Islet of Langerhans (tissue), 1 donor: ENCODE measurements at regions not wholly inside any gene's neighbourhood (a gene's known extent, or its start where the extent isn't known, plus 50 kb on each side); places are given as distances from the start of the nearest gene placed in this dataset.
"Not testable (repeated sequence)": the region's sequence is repeated elsewhere in the genome, so short reads cannot be mapped to it uniquely, and the experiment has no call there.

Source experiments
- FAIRE-seq: peaks from one replicate; lab custom pipeline; 2011; peaks lifted over from hg19 to GRCh38; lab: Jason Lieb, UNC

DNA sequence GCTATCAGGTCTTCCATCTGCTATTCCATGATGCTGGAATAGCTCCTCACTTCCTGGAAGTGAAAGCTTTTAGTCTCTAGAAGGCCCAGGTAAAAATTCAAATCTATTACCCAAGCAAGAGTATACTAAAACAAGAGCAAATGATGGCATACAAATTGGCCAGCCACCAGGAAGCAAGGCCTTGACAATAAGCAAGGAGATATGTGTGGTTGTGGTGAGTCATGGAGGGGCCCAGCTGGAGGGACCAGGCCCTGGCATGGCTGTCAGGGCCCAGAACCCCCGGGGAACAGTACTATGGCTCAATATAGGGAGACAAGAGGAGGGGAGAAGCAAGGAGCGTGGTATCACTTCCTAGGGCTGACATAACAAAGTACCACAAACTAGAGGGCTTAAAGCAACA lies 358.7 kb downstream of the RRAGC start:
- FAIRE-seq: no peak

DNA sequence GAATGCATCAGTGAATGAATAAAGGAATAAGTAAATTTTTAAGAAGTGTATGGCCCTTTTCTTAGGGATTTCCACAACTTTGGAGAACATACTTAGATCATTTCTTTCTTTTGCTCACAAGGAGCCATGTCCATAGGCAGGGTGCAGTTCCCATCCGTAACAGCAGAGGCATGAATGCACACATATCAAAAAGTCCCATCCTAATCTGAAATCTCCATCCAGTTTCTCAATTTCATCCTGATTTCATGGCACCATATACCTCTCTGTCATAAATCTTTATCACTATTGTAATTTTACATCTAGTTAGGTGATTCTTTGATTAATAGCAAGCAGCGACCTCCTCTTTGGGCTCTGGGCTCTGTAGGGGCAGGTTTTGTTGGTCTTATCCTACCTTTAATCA lies 359.2 kb downstream of the RRAGC start:
- no peak for FAIRE-seq

DNA sequence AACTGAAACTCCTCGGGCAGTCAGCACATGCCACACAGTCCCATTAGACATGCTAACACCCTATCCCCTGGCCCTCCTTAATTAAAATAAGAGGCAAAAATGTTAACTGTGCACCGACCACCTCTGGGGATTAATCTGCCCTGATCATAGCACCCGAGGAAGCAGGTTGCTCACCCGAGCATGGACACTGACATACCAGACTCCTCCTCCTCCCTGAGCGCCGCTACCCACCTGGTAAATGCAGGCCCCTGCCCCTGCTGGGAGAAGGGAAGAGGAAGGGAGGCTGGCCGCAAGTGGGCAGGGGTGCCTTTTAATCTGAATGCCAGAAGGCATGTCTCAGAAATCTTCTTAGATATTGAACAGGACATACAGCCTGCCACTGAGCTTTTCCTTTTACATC lies 360.9 kb downstream of the RRAGC start:
- FAIRE-seq: no peak

DNA sequence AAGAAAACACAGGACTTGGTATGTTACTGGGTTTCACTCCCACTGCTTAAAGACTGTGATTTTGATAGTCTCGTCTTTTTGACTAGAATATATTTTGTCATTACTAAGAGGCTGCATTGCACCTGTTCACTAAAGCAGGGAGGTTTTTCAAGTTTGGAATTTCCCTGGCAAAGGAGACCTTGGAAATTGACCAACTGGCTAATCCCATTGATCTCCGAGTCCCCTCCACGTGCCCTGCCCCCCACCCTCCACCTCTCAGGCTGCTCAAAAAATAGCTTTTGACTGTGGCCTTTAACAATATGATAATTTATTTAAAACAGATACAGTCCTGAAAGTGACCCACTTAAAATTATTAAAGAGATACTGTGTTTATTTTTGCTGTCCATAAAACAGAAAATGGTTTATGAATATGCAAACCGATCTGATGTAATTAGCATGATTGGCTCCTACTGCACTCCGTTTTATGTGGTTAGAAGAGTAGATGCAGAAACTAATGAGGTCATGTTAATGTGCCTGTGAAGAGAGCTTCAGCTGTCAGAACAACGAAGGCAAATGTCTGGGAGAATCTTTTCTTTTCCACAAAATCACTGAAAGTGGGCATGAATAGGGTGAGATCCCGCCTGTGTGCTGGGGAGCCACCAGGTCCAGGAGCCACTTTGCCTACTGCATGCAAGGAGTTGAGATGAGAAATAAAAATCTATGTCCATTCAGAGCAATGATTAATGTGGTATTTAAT lies 361.5 kb downstream of the RRAGC start:
- no peak for FAIRE-seq

DNA sequence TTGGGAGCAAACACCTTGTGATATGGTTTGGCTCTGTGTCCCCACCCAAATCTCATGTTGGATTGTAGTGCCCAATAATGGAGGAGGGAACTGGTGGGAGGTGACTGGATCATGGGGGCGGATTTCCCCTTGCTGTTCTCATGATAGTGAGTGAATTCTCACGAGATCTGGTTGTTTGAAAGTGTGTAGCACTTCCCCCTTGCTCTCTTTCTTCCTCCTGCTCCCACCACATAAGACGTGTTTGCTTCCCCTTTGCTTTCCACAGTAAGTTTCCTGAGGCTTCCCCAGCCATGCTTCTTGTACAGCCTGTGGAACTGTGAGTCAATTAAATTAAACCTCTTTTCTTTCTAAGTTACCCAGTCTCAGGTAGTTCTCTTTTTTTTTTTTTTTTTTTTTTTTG lies 366.3 kb downstream of the RRAGC start:
- FAIRE-seq: not testable (repeated sequence)

DNA sequence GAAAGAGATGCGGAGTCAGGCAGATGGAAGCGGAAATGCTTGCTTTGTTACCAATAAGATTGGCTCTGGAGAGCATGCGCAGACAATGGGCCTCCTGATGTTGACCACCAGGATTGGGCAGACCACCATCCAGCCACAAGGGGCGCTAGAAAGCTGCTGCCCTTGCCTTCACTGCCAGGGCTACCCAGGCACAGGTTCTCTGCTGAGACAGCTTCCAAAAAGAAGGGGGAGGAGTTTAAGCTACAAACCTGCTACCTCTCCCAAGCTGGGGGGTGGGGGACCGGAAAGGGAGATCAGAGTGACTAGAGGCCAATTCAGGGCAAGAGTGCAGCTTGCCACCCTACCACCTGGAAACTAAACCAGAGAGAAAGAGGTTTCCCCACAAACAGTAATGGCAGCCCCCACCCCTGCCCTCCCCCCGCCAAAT lies 369.7 kb downstream of the RRAGC start:
- FAIRE-seq: no peak

DNA sequence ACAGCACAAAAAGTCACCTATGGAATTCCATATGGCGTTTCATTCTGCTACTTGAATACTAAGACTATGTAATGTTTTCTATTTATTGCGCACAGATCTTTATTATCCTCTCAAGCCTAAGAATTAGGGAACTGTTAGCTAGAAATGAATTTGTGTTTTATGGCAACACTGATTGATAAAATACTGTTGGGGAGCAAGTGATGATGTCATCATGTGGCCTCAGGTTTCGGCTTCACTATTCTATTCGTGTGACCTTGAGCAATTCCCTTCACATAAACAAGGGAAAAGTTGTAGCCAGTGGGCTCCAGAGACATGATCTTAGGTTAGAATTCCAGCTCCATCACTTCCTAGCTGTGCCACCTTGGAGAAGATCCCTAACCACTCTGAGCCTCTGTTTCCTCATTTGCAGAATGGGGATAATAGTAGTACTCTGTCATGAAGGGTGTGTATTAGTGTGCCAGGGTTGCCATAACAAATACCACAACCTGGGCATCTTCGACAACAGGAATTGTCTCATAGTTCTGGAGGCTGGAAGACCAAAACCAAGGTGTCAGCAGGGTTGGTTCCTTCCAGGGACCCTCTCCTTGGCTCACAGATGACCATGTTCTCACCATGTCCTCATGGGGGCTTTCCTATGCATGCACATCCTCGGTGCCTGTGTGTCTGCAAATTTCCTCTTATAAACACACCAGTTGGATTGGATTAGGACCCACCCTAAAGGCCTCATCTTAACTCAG lies 371.2 kb downstream of the RRAGC start:
- FAIRE-seq: no peak

DNA sequence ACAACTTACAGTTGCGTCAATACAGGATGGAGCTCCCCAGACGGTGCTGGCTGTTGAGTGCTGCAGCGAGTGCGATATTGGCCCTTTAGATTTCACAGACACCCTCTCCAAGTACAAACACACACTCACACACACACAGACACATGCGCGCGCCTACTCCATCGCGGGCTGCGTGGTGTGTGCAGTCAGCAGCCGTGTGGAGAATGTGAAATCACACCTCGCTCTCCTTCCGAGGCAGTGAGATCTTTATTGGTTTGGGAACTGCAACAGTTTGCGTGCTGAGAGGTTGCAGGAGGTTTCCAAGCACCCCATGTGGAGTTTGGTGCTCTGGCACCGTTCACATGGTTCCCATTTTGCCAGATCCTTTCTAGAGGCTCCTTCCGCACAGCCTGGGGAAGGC lies 372.2 kb downstream of the RRAGC start:
- no peak for FAIRE-seq

DNA sequence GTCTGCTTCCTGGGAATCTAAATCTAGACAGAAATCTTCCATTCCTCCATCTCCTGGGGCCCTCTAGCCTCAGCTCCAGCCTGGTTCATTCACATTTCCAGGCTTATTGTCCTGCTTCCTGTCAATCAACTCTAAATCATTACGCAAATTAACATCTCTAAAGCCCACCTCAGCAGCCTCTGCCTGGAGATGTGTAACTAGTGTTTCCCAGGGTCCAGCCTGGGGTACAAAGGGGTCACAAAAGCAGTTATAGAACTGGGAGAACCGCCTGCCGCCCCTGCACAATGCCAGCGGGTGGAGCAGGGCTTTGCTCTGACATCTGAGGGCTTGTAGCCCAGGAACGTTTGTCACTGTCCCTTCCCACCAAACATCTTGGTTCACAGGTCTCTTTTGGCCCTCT lies 373.5 kb downstream of the RRAGC start:
- no peak for FAIRE-seq

DNA sequence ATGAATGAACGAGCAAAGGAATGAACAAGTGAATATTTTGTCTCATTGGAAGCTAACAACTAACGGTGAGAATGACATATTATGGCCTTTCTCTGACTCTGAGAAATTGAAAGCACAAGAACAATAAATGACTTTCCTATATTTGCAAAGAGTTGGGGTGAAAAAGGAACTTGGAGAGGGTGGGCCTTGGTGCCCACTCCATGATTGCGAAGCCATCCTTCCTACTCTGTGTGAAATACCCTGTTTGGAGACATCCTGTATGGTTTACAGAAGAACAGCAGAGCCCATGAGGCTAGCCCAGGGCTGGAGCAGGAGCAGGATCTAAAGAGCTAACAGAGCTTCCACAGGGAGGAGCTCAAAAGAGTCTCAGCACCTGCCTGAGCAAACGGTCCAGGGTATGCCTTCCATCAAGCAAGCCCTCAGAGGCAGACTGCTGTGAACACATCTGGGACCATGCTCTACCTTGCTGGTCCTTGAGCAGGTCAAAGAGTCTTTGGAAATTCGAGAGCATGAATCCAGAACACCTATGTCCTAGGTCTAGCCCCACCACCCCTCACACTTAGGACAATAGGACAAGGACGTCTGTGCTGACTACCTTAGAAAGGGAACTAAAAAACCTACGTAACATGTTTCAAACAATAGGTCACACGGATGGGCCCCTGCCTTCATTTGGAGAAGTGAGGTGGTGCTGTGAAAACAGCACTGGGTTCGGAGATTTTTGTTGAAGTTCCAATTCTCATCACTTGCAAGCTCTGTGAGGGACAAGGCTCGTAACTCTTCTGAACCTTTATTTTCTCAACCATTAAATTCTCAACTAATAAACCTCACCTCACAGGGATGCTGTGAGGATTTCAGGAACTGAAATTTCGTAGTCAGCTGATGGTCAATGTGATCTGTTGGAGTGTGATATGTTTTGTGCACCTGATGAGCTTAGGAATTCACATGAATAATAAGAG lies 377.4 kb downstream of the RRAGC start:
- FAIRE-seq: no peak

DNA sequence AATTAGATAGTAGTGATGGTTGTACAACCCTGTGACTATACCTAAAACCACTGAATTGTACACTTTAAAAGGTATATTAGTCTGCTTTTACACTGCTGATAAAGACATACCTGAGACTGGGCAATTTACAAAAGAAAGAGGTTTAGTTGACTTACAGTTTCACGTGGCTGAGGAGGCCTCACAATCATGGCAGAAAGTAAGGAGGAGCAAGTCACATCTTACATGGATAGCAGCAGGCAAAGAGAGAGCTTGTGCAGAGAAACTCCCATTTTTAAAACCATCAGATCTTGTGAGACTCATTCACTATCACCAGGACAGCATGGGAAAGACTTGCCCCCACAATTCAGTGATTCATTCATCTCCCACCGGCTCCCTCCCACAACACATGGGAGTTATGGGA lies 379.9 kb downstream of the RRAGC start:
- FAIRE-seq: not testable (repeated sequence)

DNA sequence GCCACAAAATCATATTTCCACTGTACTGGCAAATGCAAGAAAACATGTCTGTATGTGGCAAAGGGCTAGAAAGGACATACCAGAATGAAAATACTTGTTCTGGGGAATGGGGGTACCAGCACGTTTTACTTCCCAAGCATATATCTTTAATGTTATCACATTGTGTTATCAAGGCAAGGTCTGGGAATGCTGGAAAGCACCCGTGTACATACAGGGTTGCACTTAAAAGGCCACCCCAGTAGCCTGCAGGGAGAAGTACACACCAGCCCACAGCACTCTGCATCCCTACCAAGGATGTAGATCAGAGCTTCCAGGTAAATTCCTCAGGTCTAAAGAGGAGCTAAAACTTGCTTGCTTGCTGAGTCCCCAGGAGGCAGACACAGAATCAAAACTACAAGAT lies 381.8 kb downstream of the RRAGC start:
- FAIRE-seq: no peak

DNA sequence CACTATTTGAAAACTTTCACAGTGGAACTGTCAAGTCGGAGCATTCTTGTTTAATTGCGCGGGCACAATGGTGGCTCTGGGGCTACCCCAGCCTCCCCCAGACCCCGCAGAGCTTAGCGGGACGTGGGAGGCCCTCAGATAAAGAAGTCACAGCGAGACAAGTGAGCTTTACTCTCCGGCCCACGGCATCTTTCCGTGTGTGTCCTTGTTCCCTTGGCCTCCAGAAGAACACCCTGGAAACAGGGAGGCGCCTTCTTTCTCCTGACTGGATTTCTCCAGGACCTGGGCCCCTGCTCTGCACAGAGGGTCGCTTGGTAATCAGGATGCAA lies 382.8 kb downstream of the RRAGC start:
- FAIRE-seq: no peak

DNA sequence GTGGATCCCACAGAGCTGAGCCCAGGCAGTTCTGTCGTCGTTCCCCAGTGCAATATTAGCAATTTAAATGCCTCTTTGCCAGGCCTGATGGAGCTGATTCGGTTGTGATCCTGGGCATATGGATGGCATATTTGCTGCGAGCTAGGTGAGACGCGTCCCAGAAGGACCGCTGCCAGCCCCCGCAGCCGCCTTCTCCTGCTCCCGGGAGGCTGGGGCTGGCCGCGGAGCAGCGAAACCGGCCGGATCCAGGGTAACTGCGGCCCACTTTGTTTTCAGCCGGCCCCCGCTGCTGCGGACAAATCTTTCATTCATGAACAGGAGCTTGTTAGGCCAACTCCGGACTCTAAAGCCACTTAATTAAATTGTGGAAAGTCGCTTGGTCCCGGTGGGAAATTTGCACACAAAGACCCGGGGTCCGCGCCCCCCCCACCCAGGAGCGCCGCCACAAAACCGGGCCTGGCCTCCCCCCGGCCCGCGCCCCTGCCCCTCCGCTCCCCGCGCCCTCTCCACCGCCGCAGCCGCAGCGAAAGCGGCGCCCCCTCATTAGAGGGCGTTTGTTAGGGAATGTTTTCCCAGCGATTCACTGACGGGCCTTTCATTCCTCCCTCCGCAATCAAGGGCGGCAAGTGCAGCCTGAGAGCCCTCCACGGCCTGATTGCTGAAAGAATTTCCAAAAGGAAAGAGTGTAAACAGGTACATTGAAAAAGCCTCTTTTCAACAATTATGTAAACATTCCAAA lies 383.3 kb downstream of the RRAGC start:
- FAIRE-seq: no peak

DNA sequence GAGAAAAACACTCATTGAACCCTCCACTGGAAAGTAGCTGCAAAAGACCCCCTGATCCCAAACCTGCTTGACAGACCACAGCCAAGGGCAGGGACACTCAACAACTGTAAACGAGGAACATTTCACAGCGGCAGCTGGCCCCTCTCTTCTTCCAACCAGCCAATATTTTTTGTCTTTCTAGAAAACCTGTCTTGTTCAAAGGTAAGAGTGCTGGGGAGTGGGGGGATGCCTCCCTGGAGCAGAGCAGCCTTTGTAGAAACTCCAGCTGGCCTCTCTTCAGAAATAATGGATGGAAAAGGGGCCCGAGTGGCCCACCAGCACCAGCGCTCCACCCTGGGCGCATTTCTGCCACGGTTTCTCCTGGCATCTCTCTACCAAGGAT lies 384.0 kb downstream of the RRAGC start:
- FAIRE-seq: no peak

DNA sequence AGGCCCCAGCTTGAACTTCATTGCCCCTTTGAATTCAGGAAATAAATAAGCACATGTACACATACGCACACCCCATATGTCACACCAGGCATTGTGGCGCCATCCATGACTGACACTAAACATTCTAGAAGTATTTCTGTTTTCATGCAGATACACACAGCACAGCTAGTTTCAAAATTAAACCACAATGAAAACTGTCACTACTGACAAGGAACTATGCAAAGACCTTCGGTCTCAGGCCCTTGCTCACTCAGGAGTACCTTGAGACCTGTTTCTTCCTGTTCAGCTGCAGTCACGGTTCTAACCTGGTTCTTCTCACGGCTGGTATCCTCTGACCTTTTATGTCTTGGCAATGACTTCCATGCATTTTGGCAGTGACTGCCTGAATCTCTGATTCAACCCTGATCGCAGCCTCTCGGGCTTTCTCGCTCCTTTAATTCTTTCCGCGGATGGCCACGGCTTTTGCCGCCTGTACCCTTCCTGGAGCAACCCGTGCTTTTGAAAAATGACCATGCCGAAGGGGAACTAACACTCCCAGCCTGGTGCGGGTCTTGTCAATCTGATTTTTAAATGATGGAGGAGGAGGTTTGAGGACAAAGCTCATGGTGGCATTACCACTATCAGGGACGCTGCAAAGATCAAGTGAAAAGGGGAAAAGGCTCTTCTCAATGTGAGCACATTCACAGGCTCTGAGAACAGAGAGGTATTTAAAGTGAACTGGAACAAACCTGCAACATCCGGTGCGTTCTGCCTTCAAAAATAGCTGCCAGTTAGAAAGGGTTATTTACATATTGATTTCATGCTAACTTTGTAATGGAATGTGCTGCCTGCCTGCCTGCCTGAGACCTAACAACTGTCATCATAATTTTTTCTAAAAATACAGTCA lies 384.6 kb downstream of the RRAGC start:
- no peak for FAIRE-seq

DNA sequence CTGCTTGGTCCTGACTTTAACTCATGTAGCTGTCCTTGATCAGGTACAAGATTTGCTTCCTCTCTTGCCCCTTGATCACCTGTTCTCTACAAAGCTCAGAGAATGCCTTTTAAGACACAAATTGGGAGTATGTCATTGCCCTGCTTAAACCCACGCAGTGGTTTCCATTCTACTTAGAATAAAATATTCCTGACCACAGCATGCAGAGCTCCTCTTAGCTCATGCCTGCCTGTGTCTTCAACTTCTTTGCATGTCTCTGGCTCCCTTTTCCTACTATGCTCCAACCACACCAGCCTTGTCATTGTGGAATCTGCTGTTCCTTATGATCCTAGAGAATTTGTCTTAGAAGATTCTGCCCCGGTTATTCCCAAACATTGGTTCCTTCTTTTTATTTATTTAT lies 393.1 kb downstream of the RRAGC start:
- no peak for FAIRE-seq

DNA sequence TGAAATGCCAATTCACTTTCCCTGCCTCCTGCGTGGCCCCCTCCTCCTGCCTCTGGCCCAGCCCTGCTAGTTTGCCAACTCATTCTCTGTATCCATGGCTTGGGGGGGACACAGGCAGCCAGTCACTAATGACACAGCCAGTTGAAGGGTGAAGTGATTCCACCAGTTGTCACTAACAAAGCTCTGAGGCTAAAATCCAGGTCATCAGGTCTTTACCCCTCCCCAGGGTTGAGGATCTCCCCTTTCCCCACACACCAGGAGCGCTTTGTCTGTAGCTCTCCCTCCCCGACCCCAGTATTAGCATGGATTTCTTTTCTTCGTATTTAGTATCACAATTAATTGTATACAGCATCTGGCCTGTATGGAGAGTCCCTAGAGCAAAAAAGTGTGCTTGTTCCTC lies 394.1 kb downstream of the RRAGC start:
- no peak for FAIRE-seq

DNA sequence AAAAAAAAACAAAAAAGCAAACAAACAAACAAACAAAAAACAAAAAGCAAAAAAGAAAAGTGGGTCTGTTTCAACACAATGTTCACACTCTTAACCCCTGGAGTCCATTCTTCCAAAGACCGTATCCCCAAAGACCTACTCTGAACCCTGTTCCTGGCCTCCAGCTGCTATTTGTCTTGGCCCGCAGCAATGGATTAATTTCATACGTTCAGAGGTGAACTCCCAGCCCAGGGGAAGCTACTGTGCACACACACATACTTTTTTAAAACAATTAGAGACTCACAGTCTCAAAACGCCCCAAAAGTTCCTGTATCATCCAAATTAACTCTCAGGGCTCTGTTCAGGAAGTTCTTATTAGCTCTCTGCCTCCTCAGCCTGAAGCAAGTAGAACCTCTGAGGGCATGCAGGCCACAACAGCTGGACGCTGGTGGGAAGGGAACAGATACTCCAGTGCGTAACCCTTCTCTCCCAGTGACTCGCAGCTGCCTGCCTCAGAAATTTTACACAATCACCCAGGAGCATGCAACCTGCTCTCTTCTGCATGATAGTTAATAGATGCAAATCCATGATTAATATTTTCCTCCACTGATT lies 395.4 kb downstream of the RRAGC start:
- FAIRE-seq: no peak

DNA sequence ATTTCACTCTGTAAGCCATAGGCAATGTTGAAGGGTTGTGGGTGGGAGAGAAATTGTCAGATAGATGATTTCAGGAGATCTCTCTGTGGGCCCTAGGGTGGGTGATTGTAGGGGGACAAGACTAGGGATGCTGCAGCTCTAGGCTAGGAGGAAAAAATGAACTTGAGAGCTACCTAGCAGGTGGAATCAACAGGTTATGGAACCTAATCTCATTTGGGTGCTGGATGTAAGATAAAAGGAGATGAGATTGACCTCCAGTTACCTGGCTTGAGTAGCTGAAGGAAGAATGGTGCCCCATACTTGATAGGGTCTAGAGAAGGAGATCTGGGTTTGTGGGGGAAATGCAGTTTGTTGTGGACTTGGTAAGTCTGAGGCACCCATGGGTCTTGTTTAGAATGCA lies 396.5 kb downstream of the RRAGC start:
- no peak for FAIRE-seq

DNA sequence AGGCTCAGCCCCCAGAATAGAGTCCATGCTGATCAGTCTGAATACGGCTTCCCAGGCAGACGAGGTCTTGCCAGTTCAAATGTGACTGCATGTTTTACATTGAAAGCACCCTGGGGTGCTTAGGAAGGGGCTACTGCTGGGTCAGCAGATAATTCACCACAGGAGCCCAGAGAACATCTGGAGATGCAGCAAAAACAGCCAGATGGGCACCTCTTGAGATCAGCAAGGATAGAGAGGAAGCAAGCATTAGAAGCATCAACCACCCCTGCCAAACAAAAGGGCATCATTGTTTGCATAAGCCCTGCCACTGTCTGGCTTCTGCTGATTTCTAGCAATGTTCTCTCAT lies 403.1 kb downstream of the RRAGC start:
- no peak for FAIRE-seq
